ENCODE measurements at regions not wholly inside any gene's neighbourhood (a gene's known extent, or its start where the extent isn't known, plus 50 kb on each side); places are given as distances from the start of the nearest gene placed in this dataset.
"Not testable (repeated sequence)": the region's sequence is repeated elsewhere in the genome, so short reads cannot be mapped to it uniquely, and the experiment has no call there.

GRCh38 chr3:674116-674515 lies 418.7 kb upstream of the CNTN6 start:
- no peak for DNase-seq

- DNase-seq = no peak
Observed at GRCh38 chr3:675846-676245, 417.0 kb upstream of the CNTN6 start.

DNA sequence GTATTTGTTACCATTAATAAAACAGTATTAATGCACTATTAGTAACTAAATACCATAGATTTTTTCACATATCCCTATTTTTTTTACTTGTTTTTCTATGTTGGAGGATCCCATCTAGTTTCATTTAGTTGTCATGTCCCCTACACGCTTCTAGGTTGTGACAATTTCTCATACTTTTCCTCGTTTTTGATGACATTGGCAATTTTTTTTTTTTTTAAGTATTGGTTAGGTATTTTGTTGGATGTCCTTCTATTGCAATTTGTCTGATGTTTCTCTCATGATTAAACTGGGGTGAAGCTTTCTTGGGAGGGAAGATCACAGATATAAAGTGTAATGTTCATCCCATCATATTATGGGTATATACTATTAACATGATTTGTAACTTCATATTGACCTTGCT lies 409.1 kb upstream of the CNTN6 start:
- DNase-seq = no peak

- no peak for DNase-seq
Observed at GRCh38 chr3:690770-691169, 402.1 kb upstream of the CNTN6 start.

DNA sequence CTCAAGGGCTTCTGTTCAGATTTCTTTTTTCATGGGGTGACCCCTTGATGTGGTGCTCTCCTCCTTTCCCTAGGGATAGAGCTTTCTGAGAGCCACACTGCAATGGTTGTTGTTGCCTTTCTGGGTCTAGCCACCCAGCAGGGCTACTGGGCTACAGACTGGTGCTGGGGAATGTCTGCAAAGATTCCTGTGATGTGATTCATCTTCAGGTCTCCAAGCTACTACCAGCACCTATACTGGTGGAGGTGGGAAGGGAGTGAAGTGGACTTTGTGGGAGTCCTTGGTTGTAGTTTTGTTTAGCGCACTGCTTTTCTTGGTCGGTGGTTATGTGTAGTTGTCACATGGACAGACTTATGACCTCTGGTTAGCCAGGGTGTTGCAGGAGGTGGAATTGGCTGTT lies 392.3 kb upstream of the CNTN6 start:
- no peak for DNase-seq

GRCh38 chr3:707041-707440 lies 385.8 kb upstream of the CNTN6 start:
- no peak for DNase-seq

- DNase-seq = no peak
Observed at GRCh38 chr3:713006-713621, 379.7 kb upstream of the CNTN6 start.

DNA sequence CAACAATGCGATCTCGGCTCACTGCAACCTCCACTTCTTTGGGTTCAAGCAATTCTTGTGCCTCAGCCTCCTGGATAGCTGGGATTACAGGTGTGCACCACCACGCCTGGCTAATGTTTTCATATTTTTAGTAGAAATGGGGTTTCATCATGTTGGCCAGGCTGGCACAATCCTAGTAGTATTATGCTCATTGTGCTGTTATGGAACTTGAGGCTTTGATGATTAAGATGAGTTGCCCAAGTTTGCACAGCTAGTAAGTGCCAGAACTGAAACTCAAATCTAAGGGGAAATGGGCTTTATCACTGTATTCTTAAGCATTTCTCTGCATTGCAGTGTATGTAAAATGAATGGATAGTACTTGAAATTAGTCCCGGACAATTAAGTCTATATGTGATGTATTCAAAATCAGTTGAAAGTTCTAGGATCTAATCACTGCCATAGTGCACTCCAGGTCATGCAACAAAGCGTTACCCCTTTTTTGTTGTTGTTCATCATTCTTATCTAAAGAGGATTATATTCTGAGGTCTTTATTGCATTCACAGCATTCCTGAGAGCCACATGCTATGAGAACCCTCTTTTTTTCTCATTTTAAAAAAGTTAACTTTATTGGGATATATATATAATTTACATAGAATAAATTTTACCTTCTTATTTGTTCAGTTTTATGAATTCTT lies 378.7 kb upstream of the CNTN6 start:
- no peak for DNase-seq

GRCh38 chr3:721086-721485 lies 371.7 kb upstream of the CNTN6 start:
- no peak for DNase-seq

- DNase-seq = no peak
Observed at GRCh38 chr3:732326-732928, 360.4 kb upstream of the CNTN6 start.

GRCh38 chr3:733313-733712 lies 359.5 kb upstream of the CNTN6 start:
- DNase-seq = no peak

- DNase-seq = no peak
Observed at GRCh38 chr3:757711-758110, 335.1 kb upstream of the CNTN6 start.

GRCh38 chr3:759106-759505 lies 333.7 kb upstream of the CNTN6 start:
- DNase-seq = no peak

- not testable (repeated sequence) for DNase-seq
Observed at GRCh38 chr3:773433-773832, 319.4 kb upstream of the CNTN6 start.

DNA sequence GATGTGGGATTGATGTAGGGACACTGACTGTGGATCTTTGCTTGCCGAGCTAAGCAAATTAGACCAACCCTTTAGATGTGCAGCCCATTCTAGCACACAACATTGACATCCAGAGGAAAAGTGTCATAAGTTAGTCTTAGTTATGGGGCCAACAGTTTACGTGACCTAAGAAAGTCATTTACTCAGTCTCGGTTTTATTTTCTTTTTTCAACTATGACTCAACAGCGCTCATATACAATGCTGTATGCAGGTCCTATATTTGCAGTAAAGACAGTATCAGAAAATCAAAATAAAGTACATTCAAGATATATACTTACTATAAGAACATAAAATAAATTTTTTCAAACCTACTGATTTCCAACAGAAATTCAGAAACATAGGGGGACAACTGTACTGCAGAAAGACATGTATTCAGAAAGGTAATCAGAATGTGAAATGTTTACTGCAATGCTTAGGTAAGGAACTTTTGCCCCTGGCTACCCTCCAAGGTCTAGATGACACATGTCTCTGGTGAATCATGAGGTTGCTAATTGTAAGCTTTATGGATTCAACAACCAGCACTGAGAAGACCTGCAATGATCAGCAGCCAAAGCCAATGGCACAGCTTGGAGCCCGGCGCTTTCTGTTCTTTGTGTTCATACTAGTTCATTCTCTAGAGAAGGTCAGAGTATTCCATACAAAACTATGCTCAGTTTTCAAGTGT lies 317.5 kb upstream of the CNTN6 start:
- no peak for DNase-seq

- DNase-seq = no peak
Observed at GRCh38 chr3:780505-780904, 312.3 kb upstream of the CNTN6 start.

GRCh38 chr3:791442-791841 lies 301.4 kb upstream of the CNTN6 start:
- DNase-seq = no peak

- DNase-seq = no peak
Observed at GRCh38 chr3:792630-793029, 300.2 kb upstream of the CNTN6 start.

DNA sequence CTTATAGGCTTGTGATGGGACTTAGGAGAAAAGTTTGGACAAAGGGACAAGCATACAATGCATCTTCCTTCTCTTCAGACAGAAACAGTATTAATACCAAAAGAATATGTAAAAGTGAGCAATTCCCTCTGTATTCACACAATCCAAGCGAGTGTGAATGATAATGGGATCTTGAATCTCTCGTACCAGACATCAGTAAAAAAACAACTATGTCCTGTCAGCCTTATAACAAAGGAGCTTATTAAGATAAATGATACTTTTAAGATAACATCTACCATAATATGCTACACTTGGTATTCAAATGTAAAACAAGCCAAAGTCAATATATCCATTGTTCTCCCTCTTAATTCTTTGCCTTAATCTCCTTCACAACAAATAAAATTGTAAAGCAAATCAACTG lies 288.6 kb upstream of the CNTN6 start:
- no peak for DNase-seq

DNA sequence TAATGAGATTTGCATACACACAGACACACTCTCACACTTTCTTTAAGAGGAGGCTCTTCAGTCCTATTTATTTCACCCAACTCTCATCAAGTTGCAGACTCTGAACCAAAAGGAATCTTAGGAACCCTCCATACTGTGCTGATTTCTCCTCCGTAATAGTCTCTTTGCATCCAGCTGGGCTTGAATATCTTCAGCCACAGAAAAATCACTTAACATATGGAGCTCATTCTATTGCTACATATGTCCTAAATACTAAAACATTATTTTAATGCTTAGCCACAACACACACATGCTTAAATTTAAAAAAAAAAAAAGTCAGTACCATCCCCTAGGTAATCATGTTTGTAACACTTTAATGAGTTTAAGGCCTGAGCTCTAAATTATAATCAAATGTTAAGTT lies 287.5 kb upstream of the CNTN6 start:
- no peak for DNase-seq

GRCh38 chr3:806006-806405 lies 286.8 kb upstream of the CNTN6 start:
- DNase-seq = no peak

DNA sequence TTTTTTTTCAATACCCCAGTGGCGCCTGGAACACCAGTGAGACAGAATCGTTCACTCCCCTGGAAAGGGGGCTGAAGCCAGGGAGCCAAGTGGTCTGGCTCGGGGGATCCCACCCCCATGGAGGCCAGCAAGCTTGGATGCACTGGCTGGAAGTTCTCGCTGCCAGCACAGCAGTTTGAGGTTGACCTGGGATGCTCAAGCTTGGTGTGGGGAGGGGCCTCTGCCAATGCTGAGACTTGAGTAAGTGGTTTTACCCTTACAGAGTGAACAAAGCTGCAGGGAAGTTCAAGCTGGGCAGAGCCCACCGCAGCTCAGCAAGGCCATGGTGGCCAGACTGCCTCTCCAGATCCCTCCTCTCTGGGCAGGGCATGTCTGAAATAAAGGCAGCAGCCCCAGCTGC lies 276.2 kb upstream of the CNTN6 start:
- DNase-seq = no peak

DNA sequence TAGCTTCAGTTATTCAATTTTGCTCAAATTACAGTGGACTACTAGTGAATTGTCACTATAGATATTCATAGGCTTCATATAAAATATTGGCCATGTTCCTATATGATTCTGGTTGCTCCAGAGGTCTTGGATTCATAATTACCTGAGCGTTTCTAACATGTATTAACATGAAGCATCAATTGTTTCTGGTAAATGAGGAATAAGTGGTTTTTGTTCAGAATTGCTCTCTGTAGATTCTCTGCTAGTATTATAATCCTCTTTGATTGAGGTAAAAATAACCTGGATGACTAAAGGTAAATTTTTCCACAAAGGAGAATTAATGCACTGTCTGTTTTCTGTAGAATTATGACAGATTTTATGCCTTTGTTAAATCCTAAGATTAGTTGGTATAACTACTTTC lies 258.1 kb upstream of the CNTN6 start:
- no peak for DNase-seq

DNA sequence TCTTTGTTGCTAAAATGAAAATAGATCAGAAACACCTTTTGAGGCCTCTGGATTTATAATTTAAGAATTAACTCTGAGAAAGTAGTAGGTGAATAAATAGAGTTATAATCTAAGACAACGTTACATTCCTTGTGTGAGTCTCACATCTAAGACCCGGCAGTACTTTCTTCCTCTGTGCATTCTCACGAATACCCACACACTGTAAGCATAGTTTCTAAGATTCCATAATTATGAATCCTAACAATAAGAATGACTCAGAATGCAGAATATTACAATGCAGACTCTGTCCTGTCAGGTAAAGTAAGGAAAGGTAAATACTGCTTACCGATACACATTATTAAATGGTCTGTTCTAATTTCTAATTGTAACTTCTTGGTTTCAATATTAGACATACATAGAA lies 257.7 kb upstream of the CNTN6 start:
- no peak for DNase-seq
